ENCODE measurements at regions not wholly inside any gene's neighbourhood (a gene's known extent, or its start where the extent isn't known, plus 50 kb on each side); places are given as distances from the start of the nearest gene placed in this dataset.
A peak's percentile ranks its signal among the peaks of the same experiment; 100 is the strongest.
"Not testable (repeated sequence)": the region's sequence is repeated elsewhere in the genome, so short reads cannot be mapped to it uniquely, and the experiment has no call there.

DNA sequence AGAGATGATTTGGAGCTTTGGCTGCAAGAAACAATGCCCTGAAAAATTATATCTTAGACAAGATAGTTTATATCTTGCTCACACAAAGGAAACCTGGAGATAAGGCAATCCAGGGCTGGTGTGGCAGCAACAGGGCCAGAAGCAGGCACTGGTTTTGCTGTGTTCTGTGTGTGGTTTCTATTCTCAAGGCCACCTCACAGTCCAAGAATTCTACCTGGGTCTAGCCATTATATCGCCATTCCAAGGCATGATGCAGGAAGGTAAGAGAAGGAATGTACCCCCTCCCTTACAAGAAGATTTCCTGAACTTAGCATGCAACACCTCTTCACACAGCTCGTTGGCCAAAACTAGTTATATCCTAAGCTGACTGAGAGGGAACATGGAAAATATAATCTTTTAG, 74.5 kb upstream of the MEGF10 start:
- no peak for DNase-seq (ENCODE audit: low spot score)

DNA sequence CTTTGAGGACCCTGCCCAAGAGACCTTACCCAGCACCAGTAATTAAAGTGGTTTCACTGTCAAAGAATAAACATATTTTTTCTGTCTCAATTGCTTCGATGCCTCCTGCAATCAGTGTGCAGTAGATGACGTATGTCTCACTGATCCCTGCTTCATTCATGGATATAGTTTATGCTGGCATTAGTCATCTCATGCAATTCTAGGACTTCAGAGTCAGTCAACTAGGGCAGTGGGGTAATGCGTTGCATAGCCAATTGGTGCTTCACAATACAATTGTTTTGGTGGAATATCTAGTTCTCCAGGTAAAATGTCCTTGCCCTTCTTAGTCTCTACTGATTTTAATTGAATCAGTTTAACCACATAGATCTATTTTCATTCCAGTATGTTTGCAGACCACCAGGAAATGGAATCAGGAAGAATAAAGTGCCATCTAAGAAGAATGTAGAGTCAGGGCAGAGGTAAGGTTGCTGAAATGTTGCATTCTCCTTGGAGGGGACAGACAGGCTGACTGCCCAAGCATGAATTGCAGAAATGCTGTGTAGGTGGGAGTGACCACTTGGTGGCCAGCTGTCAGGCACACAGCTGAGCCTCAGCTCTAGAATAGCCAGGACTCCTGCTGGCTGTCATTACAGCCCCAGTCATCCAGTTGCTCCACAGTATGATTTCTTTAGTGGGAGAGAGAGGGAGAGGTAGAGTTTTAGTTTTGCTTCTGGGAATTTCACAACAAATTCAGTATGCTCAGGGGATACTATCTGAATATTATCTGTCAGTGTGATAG, 73.5 kb upstream of the MEGF10 start:
- DNase-seq (ENCODE audit: low spot score): no peak

DNA sequence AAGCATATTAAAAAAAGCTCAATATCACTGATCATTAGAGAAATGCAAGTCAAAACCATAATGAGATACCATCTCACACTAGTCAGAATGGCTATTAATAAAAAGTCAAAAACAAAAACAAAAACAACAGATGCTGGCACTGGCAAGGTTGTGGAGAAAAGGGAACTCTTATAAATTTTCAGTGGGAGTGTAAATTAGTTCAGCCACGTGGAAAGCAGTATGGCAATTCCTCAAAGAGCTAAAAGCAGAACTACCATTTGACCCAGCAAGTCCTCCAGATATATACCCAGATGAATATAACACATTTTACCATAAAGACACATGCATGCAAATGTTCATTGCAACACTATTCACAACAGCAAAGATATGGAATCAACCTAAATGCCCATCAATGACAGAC, 68.7 kb upstream of the MEGF10 start:
- not testable (repeated sequence) for DNase-seq (ENCODE audit: low spot score)

DNA sequence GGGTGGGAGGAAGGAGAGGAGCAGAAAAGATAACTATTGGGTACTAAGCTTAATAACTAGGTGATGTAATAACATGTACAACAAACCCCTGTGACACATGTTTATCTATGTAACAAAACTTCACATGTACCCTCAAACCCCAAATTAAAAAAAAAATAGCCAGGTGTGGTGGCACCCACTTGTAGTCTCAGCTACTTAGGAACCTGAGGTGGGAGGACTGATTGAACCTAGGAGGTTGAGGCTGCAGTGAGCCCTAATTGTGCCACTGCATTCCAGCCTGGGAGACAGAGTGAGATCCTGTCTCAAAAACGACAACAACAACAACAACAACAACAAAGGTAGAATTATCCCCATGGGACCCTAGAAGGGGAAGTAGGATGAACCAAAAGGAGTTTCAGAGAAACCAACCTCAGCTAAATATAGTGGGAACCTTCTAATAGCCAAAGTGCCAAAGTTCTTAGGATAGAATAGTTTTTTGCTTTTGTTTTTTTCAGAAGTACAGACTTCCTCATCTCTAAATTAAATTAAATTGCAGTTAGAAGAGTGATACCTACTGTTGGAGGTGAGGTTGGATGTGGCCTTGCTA, 67.9 kb upstream of the MEGF10 start:
- DNase-seq (ENCODE audit: low spot score): not testable (repeated sequence)

DNA sequence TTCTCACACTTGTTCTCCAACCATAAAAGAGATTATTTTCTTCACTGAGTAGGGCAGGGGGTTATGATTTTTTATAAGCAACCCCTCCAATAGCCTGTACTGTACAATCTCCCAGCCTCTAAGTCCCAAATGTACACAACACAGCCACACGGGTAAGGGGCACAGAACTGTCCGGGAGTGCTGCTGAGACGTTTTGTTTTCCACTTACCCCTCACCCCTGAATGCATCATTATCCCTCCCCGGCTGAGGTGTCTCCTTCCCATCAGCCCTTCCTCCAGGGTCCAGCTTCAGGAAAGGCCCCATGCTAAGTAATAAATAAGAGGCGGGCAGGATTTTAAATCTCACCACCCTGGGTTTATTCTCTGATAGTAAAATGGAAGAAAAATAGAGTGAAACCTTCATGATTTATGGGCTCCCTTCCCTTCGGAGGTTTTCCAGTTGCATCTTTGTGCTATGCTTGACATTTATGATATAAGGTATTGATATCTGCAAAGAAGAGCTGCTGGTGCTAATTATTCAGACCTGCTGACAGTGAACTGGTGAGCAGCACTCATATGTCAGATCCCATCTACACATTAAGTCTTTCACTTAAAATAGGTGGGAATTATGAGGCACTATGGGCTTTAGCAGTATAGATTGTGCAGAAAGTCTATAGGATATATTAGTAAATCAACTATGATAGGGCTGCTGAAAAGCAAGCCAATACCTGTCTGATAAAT, 67.2 kb upstream of the MEGF10 start:
- no peak for DNase-seq (ENCODE audit: low spot score)

DNA sequence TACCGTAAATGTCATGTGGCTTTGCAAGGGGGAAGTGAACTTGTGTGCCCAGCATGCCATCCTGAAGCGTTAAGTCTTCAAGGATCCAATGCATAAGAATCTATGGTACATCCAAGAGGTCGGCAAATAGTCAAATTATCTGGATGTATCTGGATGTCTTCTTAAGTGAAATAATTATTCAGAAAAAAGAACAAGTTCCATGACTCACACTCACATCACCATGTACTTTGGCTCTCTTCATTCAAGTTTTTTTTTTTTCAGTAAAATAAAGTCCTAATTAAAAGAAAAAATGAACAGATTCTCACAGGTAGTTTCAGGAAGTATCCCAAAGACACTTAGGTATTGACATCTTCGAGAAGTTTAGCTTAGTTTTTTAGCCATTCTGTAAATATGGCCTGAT, 62.7 kb upstream of the MEGF10 start:
- DNase-seq (ENCODE audit: low spot score): no peak

DNA sequence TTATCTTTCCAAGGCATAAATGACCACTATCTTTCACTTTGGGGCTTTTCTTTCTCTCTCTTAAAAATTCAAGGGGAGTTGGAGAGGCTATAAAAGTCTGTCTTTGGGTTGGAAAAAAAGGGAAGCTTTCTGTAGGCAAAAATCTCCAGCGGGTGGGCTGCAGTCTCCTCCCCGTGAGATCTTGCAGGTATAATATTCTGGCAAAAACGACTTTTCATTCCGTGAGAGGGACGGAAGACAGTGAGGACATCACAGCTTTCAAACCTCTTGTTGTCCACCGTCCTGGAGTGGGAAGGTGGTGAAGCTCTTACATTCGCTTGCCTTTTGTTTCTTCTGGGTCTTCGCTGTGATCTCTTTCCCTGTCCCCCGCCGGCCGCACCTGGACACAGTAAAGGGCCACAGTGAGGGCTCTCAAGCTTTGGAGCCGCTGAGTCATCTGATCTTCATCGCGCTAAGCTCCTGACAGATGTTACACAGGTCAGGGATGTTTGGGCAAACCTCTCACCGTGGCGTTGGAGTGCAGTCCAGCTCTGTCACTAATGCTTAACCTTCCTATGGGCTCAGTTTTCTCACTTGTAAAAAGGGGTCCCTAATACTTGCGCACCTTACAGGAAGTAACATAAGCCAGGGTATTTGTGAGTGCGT, 61.9 kb upstream of the MEGF10 start:
- no peak for DNase-seq (ENCODE audit: low spot score)

DNA sequence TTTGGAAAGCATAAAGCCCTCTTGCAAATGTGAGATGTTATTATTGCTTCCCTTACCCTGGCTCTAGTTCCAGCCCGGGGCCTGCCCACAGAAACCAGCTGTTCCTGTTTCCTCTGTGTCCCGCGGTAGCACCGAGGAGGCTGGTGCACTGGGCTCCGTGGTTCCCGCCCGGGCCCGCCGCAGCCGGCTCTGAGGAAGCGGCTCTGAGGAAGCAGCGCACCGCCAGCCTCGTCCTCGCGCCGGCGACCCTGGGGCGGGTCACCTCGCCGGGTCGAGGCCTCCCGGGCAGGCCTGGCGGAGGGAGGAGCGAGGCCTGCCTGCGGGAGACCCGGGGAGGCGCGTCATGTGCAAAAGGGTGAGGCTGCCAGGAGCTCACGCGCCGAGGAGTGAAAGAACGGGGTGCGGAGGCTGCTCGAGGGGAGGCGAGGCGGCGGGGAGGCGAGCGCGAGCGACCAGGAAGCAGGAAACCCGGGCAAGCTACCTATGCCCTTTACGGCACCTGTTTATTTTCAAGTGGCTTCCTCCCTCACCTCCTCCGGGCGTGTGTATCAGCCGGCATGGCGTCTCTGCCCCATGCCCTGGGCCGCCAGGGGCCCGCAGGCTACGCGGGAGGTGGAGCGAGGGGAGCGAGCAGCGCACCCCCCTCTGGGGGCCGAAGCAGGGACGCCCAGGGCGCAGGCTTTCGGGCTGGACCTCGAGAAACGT, 61.3 kb upstream of the MEGF10 start:
- peak; percentile 37 for DNase-seq (ENCODE audit: low spot score)

DNA sequence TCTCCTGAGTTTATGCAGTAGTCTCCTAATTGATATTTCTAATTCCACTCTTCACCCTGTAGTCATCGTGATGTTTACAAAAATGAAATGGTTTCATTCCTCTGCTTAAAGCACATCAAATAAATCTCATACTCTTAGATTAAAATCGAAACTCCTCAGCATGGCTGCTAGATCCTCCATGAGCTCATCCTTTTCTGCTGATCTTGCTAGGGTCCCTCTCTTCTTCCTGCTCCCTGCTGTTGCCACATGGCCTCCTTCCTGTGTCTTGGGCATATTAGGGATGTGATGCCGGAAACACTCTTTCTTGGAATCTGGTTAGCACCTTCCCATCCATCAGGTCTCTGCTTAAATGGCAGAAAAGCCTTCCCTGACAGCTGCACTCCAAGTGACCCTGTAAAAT, 59.5 kb upstream of the MEGF10 start:
- no peak for DNase-seq (ENCODE audit: low spot score)

DNA sequence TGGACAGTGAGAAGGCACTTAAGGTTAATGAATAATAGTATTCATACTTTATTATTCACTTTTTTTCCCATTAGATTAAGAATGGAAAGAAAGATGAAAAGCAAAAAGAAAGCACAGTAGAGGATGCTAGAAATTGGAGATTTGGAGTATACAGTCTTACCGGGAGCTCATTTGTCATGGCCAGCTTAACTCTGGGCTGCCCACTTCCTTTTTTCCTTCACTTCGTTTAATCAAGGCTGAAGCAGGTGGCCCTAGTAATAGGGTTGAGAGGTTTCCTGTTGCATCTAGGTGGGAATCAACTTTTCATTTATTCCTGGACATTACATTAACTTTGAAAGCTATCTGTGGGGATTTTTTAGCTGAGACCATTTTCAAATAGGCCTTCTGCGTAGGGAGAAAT, 57.0 kb upstream of the MEGF10 start:
- no peak for DNase-seq (ENCODE audit: low spot score)

DNA sequence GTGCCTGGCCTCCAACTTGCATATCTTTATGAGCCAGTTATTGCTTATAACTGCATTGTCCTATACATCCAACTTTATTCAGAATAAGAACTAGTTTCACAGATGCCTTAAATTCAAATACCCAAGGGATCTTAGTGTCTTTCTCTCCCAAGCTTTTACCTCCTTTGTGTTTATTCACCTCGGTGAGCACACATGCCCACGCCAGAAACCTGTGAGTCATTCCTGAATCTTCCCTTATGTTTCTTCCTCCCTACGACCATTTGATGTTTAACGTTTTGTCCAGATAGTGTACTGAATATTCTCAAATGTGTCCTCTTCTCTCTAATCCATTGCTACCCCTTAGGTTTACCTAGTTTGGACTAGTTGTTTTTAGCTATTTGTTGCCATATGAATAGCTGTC, 55.5 kb upstream of the MEGF10 start:
- no peak for DNase-seq (ENCODE audit: low spot score)

DNA sequence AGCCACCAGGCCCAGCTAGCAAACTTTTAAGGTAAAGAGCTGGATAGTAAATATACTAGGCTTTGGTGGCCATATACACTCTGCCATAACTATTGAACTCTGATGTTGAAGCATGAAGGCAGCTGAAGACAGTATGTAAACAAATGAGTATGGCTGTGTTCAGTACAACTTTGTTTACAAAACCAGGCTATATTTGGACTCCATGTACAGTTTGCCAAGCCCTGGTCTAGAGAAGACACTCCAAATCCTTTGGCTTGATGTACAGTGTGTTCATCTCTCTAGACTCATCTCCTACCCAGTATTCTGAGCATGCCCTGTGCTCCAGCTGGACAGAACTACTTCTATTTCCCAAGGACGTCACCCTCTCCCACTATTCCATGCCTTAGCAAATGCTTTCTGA, 54.3 kb upstream of the MEGF10 start:
- DNase-seq (ENCODE audit: low spot score): no peak

Data from pons (tissue), 1 donor.